Osteocyte (in vitro differentiated cells): ENCODE measurements at regions not wholly inside any gene's neighbourhood (a gene's known extent, or its start where the extent isn't known, plus 50 kb on each side); places are given as distances from the start of the nearest gene placed in this dataset.

Experiments
- DNase-seq: peaks from one replicate; pipeline ENCODE4 v3.0.0; 2021; ENCODE audit warnings: mixed read lengths; ENCODE audit not compliant: unreplicated experiment; ENCODE audit errors: extremely low spot score
- H3K27ac Mint-ChIP-seq: one replicate; pipeline ENCODE4 v1.8.0; 2021; ENCODE audit warnings: mild to moderate bottlenecking, mixed read lengths; ENCODE audit not compliant: unreplicated experiment
- H3K27me3 Mint-ChIP-seq: one replicate; pipeline ENCODE4 v1.8.0; 2021; ENCODE audit warnings: mixed read lengths; ENCODE audit not compliant: unreplicated experiment
- H3K36me3 Mint-ChIP-seq: one replicate; pipeline ENCODE4 v1.8.0; 2021; ENCODE audit warnings: mixed read lengths; ENCODE audit not compliant: unreplicated experiment
- H3K4me1 Mint-ChIP-seq: one replicate; pipeline ENCODE4 v1.8.0; 2021; ENCODE audit warnings: mixed read lengths; ENCODE audit not compliant: unreplicated experiment
- H3K4me3 Mint-ChIP-seq: one replicate; pipeline ENCODE4 v1.8.0; 2021; ENCODE audit warnings: mild to moderate bottlenecking, moderate library complexity, mixed read lengths; ENCODE audit not compliant: unreplicated experiment
- H3K9me3 Mint-ChIP-seq: one replicate; pipeline ENCODE4 v1.8.0; 2021; ENCODE audit warnings: mixed read lengths; ENCODE audit not compliant: unreplicated experiment
- TF ChIP-seq, protein P1 (sequence below): fragments of 200-600 bp; sonication (generic); IDR thresholded peaks from 2 replicates; pipeline ENCODE4 v1.5.0; 2021; ENCODE audit warnings: antibody characterized with exemption, mild to moderate bottlenecking, moderate library complexity

DNA sequence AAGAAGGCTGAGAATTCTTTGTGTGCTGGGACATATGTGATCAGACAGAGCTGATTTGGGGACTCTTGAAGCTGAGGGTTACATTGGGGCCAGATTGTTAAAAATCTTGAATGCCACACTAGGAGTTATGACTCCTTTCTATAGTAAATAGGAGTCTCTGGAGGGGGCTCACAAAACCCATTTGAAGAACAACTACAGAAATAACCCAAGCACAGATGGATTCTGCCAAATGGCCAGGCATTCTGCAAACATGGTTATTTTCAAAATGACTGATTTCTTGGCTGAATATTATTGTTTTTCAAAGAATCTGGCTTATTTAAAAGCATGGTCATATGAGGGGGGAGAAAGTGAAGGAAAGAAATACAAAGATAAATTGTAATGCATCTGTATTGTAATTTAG is 625.5 kb upstream of the TENM4 start:
- H3K27me3 Mint-ChIP-seq, result no peaks in the 10 kb centered on the region
- TF ChIP-seq, protein P1, sequence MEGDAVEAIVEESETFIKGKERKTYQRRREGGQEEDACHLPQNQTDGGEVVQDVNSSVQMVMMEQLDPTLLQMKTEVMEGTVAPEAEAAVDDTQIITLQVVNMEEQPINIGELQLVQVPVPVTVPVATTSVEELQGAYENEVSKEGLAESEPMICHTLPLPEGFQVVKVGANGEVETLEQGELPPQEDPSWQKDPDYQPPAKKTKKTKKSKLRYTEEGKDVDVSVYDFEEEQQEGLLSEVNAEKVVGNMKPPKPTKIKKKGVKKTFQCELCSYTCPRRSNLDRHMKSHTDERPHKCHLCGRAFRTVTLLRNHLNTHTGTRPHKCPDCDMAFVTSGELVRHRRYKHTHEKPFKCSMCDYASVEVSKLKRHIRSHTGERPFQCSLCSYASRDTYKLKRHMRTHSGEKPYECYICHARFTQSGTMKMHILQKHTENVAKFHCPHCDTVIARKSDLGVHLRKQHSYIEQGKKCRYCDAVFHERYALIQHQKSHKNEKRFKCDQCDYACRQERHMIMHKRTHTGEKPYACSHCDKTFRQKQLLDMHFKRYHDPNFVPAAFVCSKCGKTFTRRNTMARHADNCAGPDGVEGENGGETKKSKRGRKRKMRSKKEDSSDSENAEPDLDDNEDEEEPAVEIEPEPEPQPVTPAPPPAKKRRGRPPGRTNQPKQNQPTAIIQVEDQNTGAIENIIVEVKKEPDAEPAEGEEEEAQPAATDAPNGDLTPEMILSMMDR, result no peak

DNA sequence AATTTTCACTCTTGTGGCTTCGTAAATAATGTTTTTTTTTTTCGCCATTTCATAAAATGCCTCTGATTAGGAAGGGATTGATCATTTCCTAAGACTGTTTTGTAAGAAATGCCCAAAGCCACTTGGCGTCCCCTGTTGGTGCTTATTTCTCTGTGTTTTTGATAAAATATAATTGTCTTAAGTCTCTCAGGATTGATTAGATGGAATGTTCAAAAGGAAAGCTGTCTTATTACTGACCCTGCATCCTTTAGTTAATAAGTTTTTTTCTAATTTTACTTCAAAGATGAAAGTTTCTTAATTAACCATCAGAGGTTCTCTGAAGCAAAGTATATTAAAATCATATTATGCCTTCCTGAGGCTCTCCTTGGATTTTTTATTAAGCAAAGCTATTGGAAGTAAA is 624.3 kb upstream of the TENM4 start:
- Mint-ChIP-seq H3K4me1 (no peaks in the 10 kb centered on the region), H3K36me3 (no peaks in the 10 kb centered on the region), H3K27ac (no peak overlapping the region), H3K27me3 (no peaks in the 10 kb centered on the region), H3K9me3 (no peaks in the 10 kb centered on the region), H3K4me3 (no peak overlapping the region)
- TF ChIP-seq, protein P1, result no peak
- DNase-seq, result no peak

More for the DNA sequence above, 625.5 kb upstream of the TENM4 start:
- Mint-ChIP-seq H3K27ac (no peak overlapping the region), H3K4me1 (no peaks in the 10 kb centered on the region), H3K9me3 (no peaks in the 10 kb centered on the region), H3K36me3 (no peaks in the 10 kb centered on the region), H3K4me3 (no peak overlapping the region)
- DNase-seq, result no peak

DNA sequence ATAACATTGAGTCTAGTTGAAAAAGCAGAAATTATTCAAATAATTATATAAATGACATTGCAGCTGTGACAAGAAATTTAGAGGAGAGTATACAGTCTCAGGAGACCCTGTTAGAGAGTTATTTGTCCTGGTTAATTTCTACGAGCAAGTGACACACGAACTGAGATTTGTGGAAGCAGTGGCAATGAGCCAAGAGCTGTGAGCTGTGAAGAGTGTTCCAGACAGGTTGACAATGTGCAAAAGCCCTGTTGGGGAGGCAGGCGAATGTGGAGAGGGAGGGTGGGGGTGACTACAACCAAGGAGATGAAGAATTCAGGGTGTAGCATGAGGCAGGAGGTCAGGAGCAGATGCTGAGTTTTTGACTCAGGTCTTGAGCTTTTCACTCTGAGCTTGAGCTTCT is 620.2 kb upstream of the TENM4 start:
- no peaks in the 10 kb centered on the region for H3K9me3 Mint-ChIP-seq
- H3K4me1 Mint-ChIP-seq, result no peaks in the 10 kb centered on the region
- H3K36me3 Mint-ChIP-seq, result no peaks in the 10 kb centered on the region
- H3K4me3 Mint-ChIP-seq, result no peak overlapping the region
- TF ChIP-seq, protein P1, result no peak
- H3K27ac Mint-ChIP-seq, result no peak overlapping the region
- peaks cover under 1% of the 10 kb centered on the region for H3K27me3 Mint-ChIP-seq
- DNase-seq, result no peak

DNA sequence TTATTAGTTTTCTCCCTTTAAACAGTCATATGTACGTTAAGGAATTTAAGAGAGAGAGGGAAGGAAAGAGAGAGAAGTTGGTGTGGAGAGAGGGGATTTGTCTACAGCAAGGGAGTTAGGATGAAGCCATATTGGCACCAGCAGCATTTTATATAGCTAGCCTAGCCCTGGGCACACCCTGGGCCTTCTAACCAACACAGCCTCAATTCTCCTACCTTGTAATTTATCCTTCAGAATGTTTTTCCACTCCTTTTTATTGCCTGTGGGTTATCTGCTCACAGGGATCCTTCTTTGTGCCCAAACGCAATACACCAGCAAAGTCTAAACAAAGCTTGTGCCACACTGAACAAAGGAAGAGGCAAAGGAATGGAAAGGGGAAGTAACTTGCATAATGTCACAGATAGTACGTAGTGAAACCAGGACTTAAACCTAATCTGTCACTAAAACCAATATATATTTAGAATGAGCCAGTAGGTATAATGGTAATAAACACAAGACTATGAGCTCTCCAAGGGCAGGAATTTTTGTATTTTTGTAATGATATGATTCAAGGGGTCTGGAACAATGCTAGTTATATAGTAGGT is 613.8 kb upstream of the TENM4 start:
- TF ChIP-seq, protein P1, result no peak
- Mint-ChIP-seq H3K9me3 (no peaks in the 10 kb centered on the region), H3K4me1 (no peaks in the 10 kb centered on the region), H3K36me3 (no peaks in the 10 kb centered on the region), H3K27ac (no peak overlapping the region), H3K4me3 (no peak overlapping the region), H3K27me3 (peaks cover 3% of the 10 kb centered on the region)
- DNase-seq, result no peak

DNA sequence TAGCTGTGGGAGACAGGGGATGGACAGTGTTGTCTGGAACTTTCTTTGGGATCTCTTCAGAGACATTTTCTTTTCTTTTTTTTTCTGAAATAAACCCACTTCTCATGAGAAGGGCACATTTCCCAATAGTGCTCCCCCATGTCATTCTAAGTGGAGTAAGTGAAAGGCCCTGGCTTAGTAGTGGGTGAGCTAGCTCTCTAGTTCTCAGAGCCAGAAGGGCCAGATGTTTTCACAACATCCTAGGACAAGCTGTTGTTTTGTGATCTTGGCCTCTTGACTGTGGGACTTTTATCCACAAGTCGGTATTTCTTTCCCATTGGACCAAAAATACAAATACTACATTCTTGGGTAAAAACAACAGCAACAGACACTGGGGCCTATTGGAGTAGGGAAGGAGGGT is 607.7 kb upstream of the TENM4 start:
- TF ChIP-seq, protein P1, result no peak

More for the DNA sequence above, 607.7 kb upstream of the TENM4 start:
- Mint-ChIP-seq H3K4me1 (no peaks in the 10 kb centered on the region), H3K27ac (no peak overlapping the region), H3K27me3 (no peaks in the 10 kb centered on the region), H3K36me3 (no peaks in the 10 kb centered on the region), H3K4me3 (no peak overlapping the region), H3K9me3 (no peaks in the 10 kb centered on the region)
- DNase-seq, result no peak
